DND-41 (cell line): ENCODE measurements at regions not wholly inside any gene's neighbourhood (a gene's known extent, or its start where the extent isn't known, plus 50 kb on each side); places are given as distances from the start of the nearest gene placed in this dataset.

Experiments
- ATAC-seq: fragments of 200-7000 bp; cut with Tn5 transposase; 3 replicates; pipeline ENCODE4 v1.9.1; 2021; ENCODE audit warnings: low read depth; ENCODE audit not compliant: insufficient read depth
- DNase-seq: peaks from one replicate; pipeline ENCODE4 v3.0.0-alpha.2; 2020
- H2AFZ ChIP-seq: 2 replicates; pipeline ENCODE4 v1.6.0; 2012; ENCODE audit warnings: low read depth, low read length
- H3K27ac ChIP-seq: 2 replicates; pipeline ENCODE4 v1.5.1; 2012; ENCODE audit warnings: low read length, inconsistent platforms
- H3K27me3 ChIP-seq: fragments of 200-600 bp; sonication (generic); 2 replicates; pipeline ENCODE4 v1.6.0; 2012; ENCODE audit warnings: low read length, mild to moderate bottlenecking, inconsistent platforms; ENCODE audit not compliant: insufficient read depth, poor library complexity
- H3K36me3 ChIP-seq: 2 replicates; pipeline ENCODE4 v1.5.1; 2012; ENCODE audit warnings: low read length, inconsistent platforms; ENCODE audit not compliant: insufficient read depth
- H3K4me1 ChIP-seq: 2 replicates; pipeline ENCODE4 v1.5.1; 2012; ENCODE audit warnings: mild to moderate bottlenecking, low read length; ENCODE audit not compliant: insufficient read depth
- H3K4me2 ChIP-seq: 2 replicates; pipeline ENCODE4 v1.6.0; 2012; ENCODE audit warnings: mild to moderate bottlenecking, moderate library complexity, low read length, inconsistent platforms; ENCODE audit not compliant: insufficient read depth
- H3K4me3 ChIP-seq, 2 experiments: fragments of 200-600 bp in 1 of 2; shearing (Covaris generic) in 1 of 2; 2 replicates each; pipeline ENCODE4 v1.5.1; 2012 to 2016; ENCODE audit warnings: inconsistent platforms in 2 of 2, low read length in 2 of 2, mild to moderate bottlenecking in 2 of 2, low read depth in 1 of 2, moderate library complexity in 1 of 2
- H3K79me2 ChIP-seq: 2 replicates; pipeline ENCODE4 v1.6.0; 2012; ENCODE audit warnings: low read length, inconsistent platforms; ENCODE audit not compliant: insufficient read depth
- H3K9ac ChIP-seq: 2 replicates; pipeline ENCODE4 v1.6.0; 2012; ENCODE audit warnings: low read depth, mild to moderate bottlenecking, inconsistent platforms, low read length, moderate library complexity
- H3K9me3 ChIP-seq: 2 replicates; pipeline ENCODE4 v1.5.1; 2012; ENCODE audit warnings: low read length, moderate library complexity, mild to moderate bottlenecking, inconsistent platforms; ENCODE audit not compliant: insufficient read depth, severe bottlenecking
- H4K20me1 ChIP-seq: 2 replicates; pipeline ENCODE4 v1.6.0; 2012; ENCODE audit warnings: low read length; ENCODE audit not compliant: insufficient read depth
- EZH2 ChIP-seq: IDR thresholded peaks from 3 replicates; pipeline ENCODE4 v1.6.1; 2012; ENCODE audit warnings: borderline replicate concordance, low read depth, mild to moderate bottlenecking, moderate library complexity, low read length, inconsistent platforms; ENCODE audit not compliant: severe bottlenecking
- TF ChIP-seq, protein P1 (sequence below): IDR thresholded peaks from 2 replicates; pipeline ENCODE4 v1.5.1; 2012; ENCODE audit warnings: borderline replicate concordance, low read length, moderate library complexity, mild to moderate bottlenecking; ENCODE audit not compliant: poor library complexity, severe bottlenecking; ENCODE audit errors: extremely low read depth

GRCh38 chr2:145909175-145909755, 1389.3 kb upstream of the ZEB2 start:
- no peaks in the 10 kb centered on the region for H4K20me1 ChIP-seq
- no peak overlapping the region for H2AFZ ChIP-seq
- H3K4me2 ChIP-seq = no peak overlapping the region
- no peaks in the 10 kb centered on the region for H3K9me3 ChIP-seq
- ATAC-seq (no peak), DNase-seq (no peak)
- no peaks in the 10 kb centered on the region for H3K79me2 ChIP-seq
- no peaks in the 10 kb centered on the region for H3K4me1 ChIP-seq
- H3K4me3 ChIP-seq = no peak overlapping the region
- no peak overlapping the region for H3K27ac ChIP-seq
- H3K9ac ChIP-seq = no peak overlapping the region
- H3K27me3 ChIP-seq = no peaks in the 10 kb centered on the region
- H3K36me3 ChIP-seq = no peaks in the 10 kb centered on the region
- TF ChIP-seq, protein P1, sequence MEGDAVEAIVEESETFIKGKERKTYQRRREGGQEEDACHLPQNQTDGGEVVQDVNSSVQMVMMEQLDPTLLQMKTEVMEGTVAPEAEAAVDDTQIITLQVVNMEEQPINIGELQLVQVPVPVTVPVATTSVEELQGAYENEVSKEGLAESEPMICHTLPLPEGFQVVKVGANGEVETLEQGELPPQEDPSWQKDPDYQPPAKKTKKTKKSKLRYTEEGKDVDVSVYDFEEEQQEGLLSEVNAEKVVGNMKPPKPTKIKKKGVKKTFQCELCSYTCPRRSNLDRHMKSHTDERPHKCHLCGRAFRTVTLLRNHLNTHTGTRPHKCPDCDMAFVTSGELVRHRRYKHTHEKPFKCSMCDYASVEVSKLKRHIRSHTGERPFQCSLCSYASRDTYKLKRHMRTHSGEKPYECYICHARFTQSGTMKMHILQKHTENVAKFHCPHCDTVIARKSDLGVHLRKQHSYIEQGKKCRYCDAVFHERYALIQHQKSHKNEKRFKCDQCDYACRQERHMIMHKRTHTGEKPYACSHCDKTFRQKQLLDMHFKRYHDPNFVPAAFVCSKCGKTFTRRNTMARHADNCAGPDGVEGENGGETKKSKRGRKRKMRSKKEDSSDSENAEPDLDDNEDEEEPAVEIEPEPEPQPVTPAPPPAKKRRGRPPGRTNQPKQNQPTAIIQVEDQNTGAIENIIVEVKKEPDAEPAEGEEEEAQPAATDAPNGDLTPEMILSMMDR = no peak
- TF ChIP-seq EZH2 = no peak

DNA sequence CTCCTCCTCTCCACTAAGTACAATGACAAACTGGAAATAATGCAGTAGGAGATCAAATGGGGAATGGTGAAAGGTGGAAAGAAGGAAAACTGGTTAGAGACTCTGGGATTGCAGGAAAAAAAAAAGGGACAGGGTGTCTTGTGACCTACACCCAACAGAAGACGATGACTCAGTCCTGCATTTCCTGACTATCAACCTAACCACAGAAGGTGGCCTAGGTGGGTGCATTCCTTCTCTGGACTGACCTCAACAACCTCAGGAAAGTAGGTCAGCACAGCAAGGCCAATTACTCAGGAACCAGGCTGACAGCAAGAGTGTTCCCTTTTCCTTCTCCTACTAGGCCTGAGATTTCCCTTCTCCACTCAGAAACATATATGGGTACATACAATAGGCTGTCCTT, 1386.4 kb upstream of the ZEB2 start:
- no peak overlapping the region for H3K4me3 ChIP-seq
- ATAC-seq = no peak
- TF ChIP-seq EZH2 = no peak
- TF ChIP-seq, protein P1 = no peak

GRCh38 chr2:145905371-145905770, 1385.5 kb upstream of the ZEB2 start:
- Histone ChIP-seq H3K4me1 (no peaks in the 10 kb centered on the region), H3K9ac (no peak overlapping the region), H3K27ac (no peak overlapping the region), H4K20me1 (no peaks in the 10 kb centered on the region), H3K9me3 (peaks cover 7% of the 10 kb centered on the region), H3K4me2 (no peak overlapping the region), H3K27me3 (no peaks in the 10 kb centered on the region), H3K36me3 (no peaks in the 10 kb centered on the region), H3K4me3 (no peak overlapping the region; a peak in 1 of 4 replicates), H2AFZ (no peak overlapping the region), H3K79me2 (no peaks in the 10 kb centered on the region)
- TF ChIP-seq, protein P1 = no peak
- no peak for TF ChIP-seq EZH2
- DNase-seq (no peak), ATAC-seq (no peak)

More for the DNA sequence above, 1386.4 kb upstream of the ZEB2 start:
- Histone ChIP-seq H3K4me2 (no peak overlapping the region), H3K27me3 (no peaks in the 10 kb centered on the region), H2AFZ (no peak overlapping the region), H3K9ac (no peak overlapping the region), H3K79me2 (no peaks in the 10 kb centered on the region), H3K4me1 (no peaks in the 10 kb centered on the region), H3K36me3 (no peaks in the 10 kb centered on the region), H3K9me3 (peaks cover 7% of the 10 kb centered on the region), H3K27ac (no peak overlapping the region), H4K20me1 (no peaks in the 10 kb centered on the region)
- DNase-seq = no peak

DNA sequence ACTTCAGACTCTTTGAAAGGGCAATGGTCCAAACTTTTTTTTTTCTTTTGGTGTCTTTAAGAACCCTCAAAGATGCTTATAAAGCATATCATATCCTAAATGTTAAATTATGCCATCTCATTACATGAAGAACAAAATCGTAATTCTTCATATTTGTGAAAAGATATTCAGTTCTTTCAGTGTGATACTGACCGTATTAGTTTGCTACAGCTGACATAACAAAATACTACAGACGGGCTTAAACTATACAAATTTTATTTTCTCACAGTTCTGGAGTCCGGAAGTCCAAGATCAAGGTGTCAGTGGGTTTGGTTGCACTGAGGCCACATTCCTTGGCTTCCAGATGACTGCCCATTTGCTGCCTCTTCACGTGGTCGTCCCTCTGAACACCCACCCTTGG, 1377.2 kb upstream of the ZEB2 start:
- Histone ChIP-seq H4K20me1 (no peaks in the 10 kb centered on the region), H3K4me1 (no peaks in the 10 kb centered on the region), H2AFZ (no peak overlapping the region), H3K27ac (no peak overlapping the region), H3K36me3 (no peaks in the 10 kb centered on the region), H3K4me3 (no peak overlapping the region), H3K9me3 (peaks cover 4% of the 10 kb centered on the region), H3K79me2 (no peaks in the 10 kb centered on the region), H3K9ac (no peak overlapping the region), H3K4me2 (no peak overlapping the region), H3K27me3 (no peaks in the 10 kb centered on the region)
- ATAC-seq (no peak), DNase-seq (no peak)
- no peak for TF ChIP-seq EZH2
- TF ChIP-seq, protein P1 = no peak
